Hepatocyte (in vitro differentiated cells): ENCODE measurements at regions not wholly inside any gene's neighbourhood (a gene's known extent, or its start where the extent isn't known, plus 50 kb on each side); places are given as distances from the start of the nearest gene placed in this dataset.

ENCODE experiments used
- CTCF ChIP-seq: fragments of 200-600 bp; sonication (generic); IDR thresholded peaks from 2 replicates; pipeline ENCODE4 v1.5.1; 2016; ENCODE audit warnings: antibody characterized with exemption, mild to moderate bottlenecking; ENCODE audit not compliant: poor library complexity
- EZH2 ChIP-seq: fragments of 200-600 bp; sonication (generic); IDR thresholded peaks from 2 replicates; pipeline ENCODE4 v1.6.1; 2016; ENCODE audit warnings: antibody characterized with exemption, mild to moderate bottlenecking, borderline replicate concordance

GRCh38 chr3:127476936-127477335 lies 113.6 kb downstream of the TPRA1 start:
- TF ChIP-seq EZH2 (no peak), CTCF (no peak)
